Renal pelvis (tissue), 1 donor: ENCODE measurements at regions not wholly inside any gene's neighbourhood (a gene's known extent, or its start where the extent isn't known, plus 50 kb on each side); places are given as distances from the start of the nearest gene placed in this dataset.

Experiments
- DNase-seq: peaks from one replicate; pipeline ENCODE4 v3.0.0-alpha.2; 2013

- DNase-seq, result peak; percentile 48
These were observed 57.8 kb upstream of the PLSCR4 start for GRCh38 chr3:146308682-146309081.

GRCh38 chr3:146308222-146308621 lies 57.3 kb upstream of the PLSCR4 start:
- DNase-seq, result no peak

GRCh38 chr3:146307456-146307725 lies 56.5 kb upstream of the PLSCR4 start:
- no peak for DNase-seq

GRCh38 chr3:146306656-146307455 lies 56.0 kb upstream of the PLSCR4 start:
- no peak for DNase-seq

- DNase-seq, result no peak
These were observed 55.0 kb upstream of the PLSCR4 start for GRCh38 chr3:146305808-146306423.

- no peak for DNase-seq
These were observed 49.9 kb upstream of the PLSCR4 start for GRCh38 chr3:146300768-146301167.
